A549 (cell line): ENCODE measurements at regions not wholly inside any gene's neighbourhood (a gene's known extent, or its start where the extent isn't known, plus 50 kb on each side); places are given as distances from the start of the nearest gene placed in this dataset.

Experiments used
- ATAC-seq, 2 experiments: fragments of 200-7000 bp in 1 of 2; fragments of >200 bp in 1 of 2; cut with Nextera tagmentation in 1 of 2; cut with Tn5 transposase in 1 of 2; 3 replicates each; pipeline versions ENCODE4 v1.8.0 to v1.9.1; 2018 to 2020; ENCODE audit warnings: mild to moderate bottlenecking in 1 of 2, moderate library complexity in 1 of 2
- CTCF ChIA-PET: fragments of 300-600 bp; sonication (Branson Sonifier 250); formaldehyde crosslinking; extraction: SDS; loops from one replicate; lab custom pipeline; 2021; ENCODE audit warnings: antibody characterized with exemption, inconsistent platforms; lab: Yijun Ruan, JAX
- POLR2A ChIA-PET: fragments of 350-600 bp; formaldehyde crosslinking; extraction: SDS; loops from one replicate; lab custom pipeline; 2021; ENCODE audit warnings: antibody characterized with exemption, inconsistent platforms; lab: Yijun Ruan, JAX
- DNase-seq, 2 experiments: peaks; one replicate each; pipeline versions ENCODE4 v3.0.0 to v3.0.0-alpha.2; 2011 to 2016; ENCODE audit warnings: low read depth in 1 of 2, low spot score in 1 of 2
- FAIRE-seq: peaks from 2 replicates; lab custom pipeline; 2011; peaks lifted over from hg19 to GRCh38; lab: Jason Lieb, UNC
- H3K27ac ChIP-seq, 2 experiments: fragments of >200 bp; sonication (Bioruptor Twin); formaldehyde crosslinking; 3 replicates each; pipeline ENCODE4 v1.5.1; 2016 to 2017
- H3K4me1 ChIP-seq: fragments of >200 bp; sonication (Bioruptor Twin); formaldehyde crosslinking; 3 replicates; pipeline ENCODE4 v1.6.1; 2016
- H3K4me2 ChIP-seq: fragments of >200 bp; sonication (Bioruptor Twin); formaldehyde crosslinking; 3 replicates; pipeline ENCODE4 v1.6.1; 2016
- H3K4me3 ChIP-seq: fragments of >200 bp; sonication (Bioruptor Twin); formaldehyde crosslinking; 3 replicates; pipeline ENCODE4 v1.5.1; 2016
- H3K9me3 ChIP-seq: fragments of >200 bp; sonication (Bioruptor Twin); formaldehyde crosslinking; 3 replicates; pipeline ENCODE4 v1.6.1; 2016
- ATOH8 ChIP-seq: fragments of 250-450 bp; sonication (Bioruptor Pico); IDR thresholded peaks from 2 replicates; pipeline ENCODE4 v1.5.0; 2020; ENCODE audit warnings: low read depth, mild to moderate bottlenecking, moderate library complexity
- BCL3 ChIP-seq: fragments of >200 bp; sonication (Bioruptor Twin); formaldehyde crosslinking; IDR thresholded peaks from 3 replicates; pipeline ENCODE4 v1.6.1; 2016
- CBX2 ChIP-seq: fragments of 200-600 bp; sonication (generic); IDR thresholded peaks from 2 replicates; pipeline ENCODE4 v1.6.1; 2016; ENCODE audit warnings: low read depth, mild to moderate bottlenecking, borderline replicate concordance
- CBX8 ChIP-seq: fragments of 200-600 bp; sonication (generic); IDR thresholded peaks from 2 replicates; pipeline ENCODE4 v1.6.1; 2016
- CEBPB ChIP-seq, 2 experiments: fragments of >200 bp in 1 of 2; sonication (Bioruptor Twin) in 1 of 2; formaldehyde crosslinking in 1 of 2; IDR thresholded peaks; 2 replicates each; pipeline ENCODE4 v1.6.1; 2012 to 2016
- CHD2 ChIP-seq: fragments of 150-350 bp; IDR thresholded peaks from 2 replicates; pipeline ENCODE4 v1.6.1; 2014; ENCODE audit warnings: low read length; ENCODE audit not compliant: partially characterized antibody
- CHD4 ChIP-seq: fragments of 200-600 bp; sonication (generic); IDR thresholded peaks from 2 replicates; pipeline ENCODE4 v1.6.1; 2016; ENCODE audit warnings: antibody characterized with exemption, mild to moderate bottlenecking, borderline replicate concordance
- E2F6 ChIP-seq: IDR thresholded peaks from 2 replicates; pipeline ENCODE4 v1.6.1; 2012; ENCODE audit warnings: low read depth, borderline replicate concordance
- ELK1 ChIP-seq: fragments of 150-350 bp; IDR thresholded peaks from 2 replicates; pipeline ENCODE4 v1.6.1; 2014; ENCODE audit warnings: low read depth, mild to moderate bottlenecking, low read length
- ESRRA ChIP-seq: fragments of 150-350 bp; IDR thresholded peaks from 2 replicates; pipeline ENCODE4 v1.6.1; 2014; ENCODE audit warnings: mild to moderate bottlenecking, low read length, borderline replicate concordance
- FOXS1 ChIP-seq: fragments of 250-450 bp; sonication (Bioruptor Pico); IDR thresholded peaks from 2 replicates; pipeline ENCODE4 v1.5.0; 2020; ENCODE audit warnings: mild to moderate bottlenecking, moderate library complexity
- GATA3 ChIP-seq: IDR thresholded peaks from 2 replicates; pipeline ENCODE4 v1.6.1; 2012; ENCODE audit warnings: borderline replicate concordance
- HDAC2 ChIP-seq: fragments of 200-600 bp; sonication (generic); IDR thresholded peaks from 2 replicates; pipeline ENCODE4 v1.6.1; 2016
- HES2 ChIP-seq: fragments of >200 bp; sonication (Bioruptor Twin); formaldehyde crosslinking; IDR thresholded peaks from 2 replicates; pipeline ENCODE4 v1.6.1; 2016
- HEYL ChIP-seq: fragments of 250-450 bp; sonication (Bioruptor Pico); IDR thresholded peaks from 2 replicates; pipeline ENCODE4 v1.8.0; 2021; ENCODE audit warnings: mild to moderate bottlenecking, moderate library complexity
- HOXA7 ChIP-seq: fragments of 250-450 bp; sonication (Bioruptor Pico); IDR thresholded peaks from 2 replicates; pipeline ENCODE4 v1.5.0; 2020; ENCODE audit warnings: mild to moderate bottlenecking, moderate library complexity
- HOXB13 ChIP-seq: fragments of 250-450 bp; sonication (Bioruptor Pico); IDR thresholded peaks from 2 replicates; pipeline ENCODE4 v1.5.0; 2020; ENCODE audit warnings: low read depth, mild to moderate bottlenecking, moderate library complexity
- JUN ChIP-seq, 2 experiments: fragments of >200 bp; sonication (Bioruptor Twin); formaldehyde crosslinking; IDR thresholded peaks; 2 replicates in 1 of 2; 3 replicates in 1 of 2; pipeline ENCODE4 v1.6.1; 2016 to 2017
- KDM1A ChIP-seq: fragments of 200-600 bp; sonication (generic); IDR thresholded peaks from 2 replicates; pipeline ENCODE4 v1.6.1; 2016; ENCODE audit warnings: low read depth, mild to moderate bottlenecking
- MAX ChIP-seq: IDR thresholded peaks from 2 replicates; pipeline ENCODE4 v1.6.1; 2012
- NPAS2 ChIP-seq: fragments of 250-450 bp; sonication (Bioruptor Pico); IDR thresholded peaks from 2 replicates; pipeline ENCODE4 v1.8.0; 2022; ENCODE audit warnings: mild to moderate bottlenecking, moderate library complexity, borderline replicate concordance
- PHF8 ChIP-seq: fragments of 200-600 bp; sonication (generic); IDR thresholded peaks from 2 replicates; pipeline ENCODE4 v1.6.1; 2016; ENCODE audit warnings: low read depth, mild to moderate bottlenecking, antibody characterized with exemption, moderate library complexity, borderline replicate concordance
- RAD21 ChIP-seq, 2 experiments: fragments of >200 bp in 1 of 2; sonication (Bioruptor Twin) in 1 of 2; formaldehyde crosslinking in 1 of 2; IDR thresholded peaks in 1 of 2; conservative IDR thresholded peaks in 1 of 2; 2 replicates in 1 of 2; 3 replicates in 1 of 2; pipeline ENCODE4 v1.6.1; 2012 to 2018; ENCODE audit warnings: inconsistent platforms in 1 of 2
- RARB ChIP-seq: fragments of 250-450 bp; sonication (Bioruptor Pico); IDR thresholded peaks from 2 replicates; pipeline ENCODE4 v1.8.0; 2021; ENCODE audit warnings: mild to moderate bottlenecking, moderate library complexity
- RNF2 ChIP-seq: fragments of 200-600 bp; sonication (generic); IDR thresholded peaks from 2 replicates; pipeline ENCODE4 v1.6.1; 2016; ENCODE audit warnings: low read depth, mild to moderate bottlenecking, antibody characterized with exemption, moderate library complexity, borderline replicate concordance
- SMC3 ChIP-seq: fragments of >200 bp; sonication (Bioruptor Twin); formaldehyde crosslinking; IDR thresholded peaks from 3 replicates; pipeline ENCODE4 v1.6.1; 2018; ENCODE audit warnings: inconsistent platforms
- SREBF2 ChIP-seq: fragments of 450-650 bp; IDR thresholded peaks from 2 replicates; pipeline ENCODE4 v1.6.1; 2014; ENCODE audit warnings: mild to moderate bottlenecking, moderate library complexity
- TFCP2L1 ChIP-seq: fragments of 250-450 bp; sonication (Bioruptor Pico); IDR thresholded peaks from 2 replicates; pipeline ENCODE4 v1.5.0; 2021; ENCODE audit warnings: mild to moderate bottlenecking
- TP53 ChIP-seq: fragments of 250-450 bp; sonication (Bioruptor Pico); IDR thresholded peaks from 2 replicates; pipeline ENCODE4 v1.5.0; 2021; ENCODE audit warnings: mild to moderate bottlenecking, moderate library complexity
- ZNF302 ChIP-seq: fragments of 250-450 bp; sonication (Bioruptor Pico); IDR thresholded peaks from 2 replicates; pipeline ENCODE4 v1.9.0; 2021; ENCODE audit warnings: inconsistent platforms, mild to moderate bottlenecking, moderate library complexity
- WGBS: methylation state at CpG from one replicate; pipeline ENCODE4 v1.1.6; 2017; ENCODE audit errors: missing lambda C conversion rate; 5-methylcytosine and 5-hydroxymethylcytosine counted together

- Histone ChIP-seq H3K9me3 (no peaks in the 10 kb centered on the region), H3K27ac (no peak overlapping the region), H3K4me1 (no peaks in the 10 kb centered on the region), H3K4me3 (no peak overlapping the region), H3K4me2 (no peak overlapping the region)
- ChIA-PET CTCF (no interaction called here), POLR2A (no interaction called here)
- DNase-seq (no peak), ATAC-seq (no peak), FAIRE-seq (no peak)
- 7% methylated on average over 1 of the region's 1 CpG for WGBS
- TF ChIP-seq KDM1A (no peak), TP53 (CRISPR knock-in tag) (no peak), CHD4 (no peak), CBX2 (no peak), BCL3 (no peak), HOXB13 (CRISPR knock-in tag) (no peak), GATA3 (no peak), JUN (IDR thresholded peaks at IDR 0.05) (no peak), FOXS1 (no peak), HES2 (no peak), ATOH8 (CRISPR knock-in tag) (no peak), ELK1 (no peak), SMC3 (no peak), RARB (CRISPR knock-in tag) (no peak), HEYL (no peak), E2F6 (no peak), CHD2 (no peak), RNF2 (no peak)
These were observed 166.6 kb downstream of the MAFB start for GRCh38 chr20:40522405-40522804.

GRCh38 chr20:40521962-40522361, 167.1 kb downstream of the MAFB start:
- 20% methylated on average over 1 of the region's 1 CpG for WGBS
- CTCF ChIA-PET = no interaction called here

GRCh38 chr20:40519918-40520317, 169.1 kb downstream of the MAFB start:
- DNase-seq (no peak), FAIRE-seq (no peak), ATAC-seq (no peak)
- ChIA-PET CTCF (interaction anchor here (1.1 kb wide), 1 partner anchor 19 kb away, joined by 3 read pairs; no protein-coding TSS in a partner anchor), POLR2A (no interaction called here)
- no peak for TF ChIP-seq MAX
- TF ChIP-seq CBX8 = no peak
- TF ChIP-seq RAD21 (conservative IDR thresholded peaks at IDR 0.05 in 1 of 2, IDR thresholded peaks at IDR 0.05 in 1 of 2) = no peak
- no peak for TF ChIP-seq SREBF2
- TF ChIP-seq CBX2 = no peak
- no peak for TF ChIP-seq HDAC2
- no peak for TF ChIP-seq FOXS1
- no peak for TF ChIP-seq ESRRA
- TF ChIP-seq E2F6 = no peak
- no peak for TF ChIP-seq TFCP2L1 (CRISPR knock-in tag)
- TF ChIP-seq CEBPB (IDR thresholded peaks at IDR 0.05) = no peak
- no peak for TF ChIP-seq HOXA7 (CRISPR knock-in tag)
- TF ChIP-seq JUN (IDR thresholded peaks at IDR 0.05) = no peak
- no peak for TF ChIP-seq KDM1A
- 3% methylated on average over 2 of the region's 3 CpGs for WGBS
- Histone ChIP-seq H3K27ac (no peak overlapping the region), H3K9me3 (no peaks in the 10 kb centered on the region), H3K4me3 (no peak overlapping the region), H3K4me1 (no peaks in the 10 kb centered on the region), H3K4me2 (no peak overlapping the region)

More at GRCh38 chr20:40521962-40522361, 167.1 kb downstream of the MAFB start:
- H3K27ac ChIP-seq = no peak overlapping the region
- TF ChIP-seq NPAS2 (CRISPR knock-in tag) (no peak), ZNF302 (CRISPR knock-in tag) (no peak), PHF8 (no peak)
- no peaks in the 10 kb centered on the region for H3K4me1 ChIP-seq
- ATAC-seq (no peak), FAIRE-seq (no peak), DNase-seq (no peak)
- H3K9me3 ChIP-seq = no peaks in the 10 kb centered on the region
- no peak overlapping the region for H3K4me3 ChIP-seq
- POLR2A ChIA-PET = no interaction called here
- H3K4me2 ChIP-seq = no peak overlapping the region
